Hepatocyte (in vitro differentiated cells): ENCODE measurements at regions not wholly inside any gene's neighbourhood (a gene's known extent, or its start where the extent isn't known, plus 50 kb on each side); places are given as distances from the start of the nearest gene placed in this dataset.

Experiments used
- CTCF ChIP-seq: fragments of 200-600 bp; sonication (generic); IDR thresholded peaks from 2 replicates; pipeline ENCODE4 v1.5.1; 2016; ENCODE audit warnings: antibody characterized with exemption, mild to moderate bottlenecking; ENCODE audit not compliant: poor library complexity
- EZH2 ChIP-seq: fragments of 200-600 bp; sonication (generic); IDR thresholded peaks from 2 replicates; pipeline ENCODE4 v1.6.1; 2016; ENCODE audit warnings: antibody characterized with exemption, mild to moderate bottlenecking, borderline replicate concordance
- EZH2phosphoT487 ChIP-seq: fragments of 200-600 bp; sonication (generic); IDR thresholded peaks from one replicate; pipeline ENCODE4 v1.6.1; 2018; ENCODE audit warnings: antibody characterized with exemption, mild to moderate bottlenecking, low read depth, moderate library complexity; ENCODE audit not compliant: unreplicated experiment, severe bottlenecking

- TF ChIP-seq CTCF (no peak), EZH2 (no peak), EZH2phosphoT487 (no peak)
Observed at GRCh38 chr12:15038137-15038536, 65.3 kb downstream of the PDE6H start.
